GM23248 (cell line): ENCODE measurements at regions not wholly inside any gene's neighbourhood (a gene's known extent, or its start where the extent isn't known, plus 50 kb on each side); places are given as distances from the start of the nearest gene placed in this dataset.

Experiments
- EZH2 ChIP-seq: fragments of 200-600 bp; sonication (generic); IDR thresholded peaks from 2 replicates; pipeline ENCODE4 v1.6.1; 2018; ENCODE audit warnings: antibody characterized with exemption, mild to moderate bottlenecking; ENCODE audit not compliant: insufficient read depth, poor library complexity, severe bottlenecking
- EZH2phosphoT487 ChIP-seq: fragments of 200-600 bp; sonication (generic); IDR thresholded peaks from 2 replicates; pipeline ENCODE4 v1.6.1; 2018; ENCODE audit warnings: antibody characterized with exemption, moderate library complexity, mild to moderate bottlenecking, low read depth; ENCODE audit not compliant: insufficient read depth

GRCh38 chr4:143085224-143085623 lies 99.5 kb upstream of the USP38 start:
- no peak for TF ChIP-seq EZH2
- no peak for TF ChIP-seq EZH2phosphoT487
